Muscle of arm (tissue), 1 donor: ENCODE measurements at regions not wholly inside any gene's neighbourhood (a gene's known extent, or its start where the extent isn't known, plus 50 kb on each side); places are given as distances from the start of the nearest gene placed in this dataset.

Experiments
- DNase-seq: peaks from one replicate; pipeline ENCODE4 v3.0.0-alpha.2; 2013

GRCh38 chrX:10747975-10748374, 127.6 kb upstream of the MID1 start:
- DNase-seq: no peak

GRCh38 chrX:10749113-10749512, 128.7 kb upstream of the MID1 start:
- DNase-seq: no peak

DNA sequence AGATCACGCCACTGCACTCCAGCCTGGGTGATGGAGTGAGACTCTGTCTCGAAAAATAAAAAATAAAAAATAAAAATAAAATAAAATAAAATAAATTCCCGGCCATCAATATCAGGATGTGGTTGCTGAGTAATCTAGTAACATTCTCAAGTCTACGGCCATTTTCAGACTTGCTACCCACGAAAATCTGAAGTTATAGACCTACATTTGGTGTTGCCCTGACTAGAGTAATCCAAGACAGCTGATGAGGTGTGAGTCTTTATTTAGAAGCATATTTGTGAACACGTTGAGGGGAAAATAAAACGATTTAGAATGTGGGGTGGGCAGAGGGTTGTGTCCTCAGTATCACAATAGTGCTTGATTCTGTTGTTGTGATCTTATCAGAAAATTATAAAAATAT, 130.2 kb upstream of the MID1 start:
- DNase-seq: no peak

- no peak for DNase-seq
These were observed 132.7 kb upstream of the MID1 start for GRCh38 chrX:10753116-10753515.

GRCh38 chrX:10754445-10754844, 134.1 kb upstream of the MID1 start:
- DNase-seq: no peak

GRCh38 chrX:10755439-10756334, 135.3 kb upstream of the MID1 start:
- peak; percentile 71 for DNase-seq

DNA sequence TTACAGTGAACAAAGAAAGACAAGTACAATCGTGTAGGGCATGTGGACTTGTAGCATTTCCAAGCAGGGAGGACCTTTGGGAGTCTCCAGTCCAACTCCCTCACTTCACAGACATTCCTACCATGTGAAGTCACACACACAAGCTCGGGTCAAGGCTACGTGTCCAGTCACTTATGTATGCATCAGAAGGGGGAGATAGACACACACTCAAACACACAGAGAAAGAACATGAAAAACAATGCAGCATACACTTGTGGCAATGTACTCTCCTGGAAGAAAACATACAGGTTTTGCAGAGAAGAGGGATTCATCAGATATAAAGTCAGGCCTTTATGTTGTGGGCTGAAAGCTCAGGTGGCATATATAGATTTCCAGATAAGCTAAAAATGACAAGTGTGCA, 136.1 kb upstream of the MID1 start:
- peak; percentile 60 for DNase-seq

DNA sequence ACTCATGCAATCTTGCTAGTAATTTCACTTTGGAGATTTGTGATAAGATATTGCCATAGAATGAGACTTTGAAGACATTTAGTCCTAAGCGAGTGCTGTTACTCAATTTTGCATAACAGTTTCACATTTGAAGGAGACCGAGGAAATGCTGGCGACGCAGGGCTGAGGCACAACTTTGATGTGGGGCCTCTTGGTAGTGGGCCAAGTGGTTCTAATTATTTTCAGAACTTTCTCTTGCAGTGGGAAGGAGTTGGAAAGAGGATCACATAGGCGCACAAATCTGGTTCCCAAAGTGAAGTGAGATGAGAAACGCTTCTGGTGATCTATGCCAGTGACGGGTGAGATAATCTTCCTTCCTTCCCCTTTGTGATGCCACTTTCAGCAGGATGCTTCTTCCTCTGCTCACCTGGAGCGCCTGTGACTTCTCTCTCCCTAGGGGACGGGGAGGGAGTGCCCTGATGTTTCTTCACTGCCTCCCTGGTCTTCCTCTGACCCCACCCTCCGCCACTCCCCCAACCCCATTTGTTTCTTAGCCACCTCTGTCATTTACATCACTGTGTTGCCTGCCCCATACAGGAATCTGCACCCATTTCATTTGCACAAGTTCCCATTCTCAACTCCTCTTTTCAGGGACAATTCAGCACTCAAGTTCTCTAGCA, 138.9 kb upstream of the MID1 start:
- DNase-seq: no peak

DNA sequence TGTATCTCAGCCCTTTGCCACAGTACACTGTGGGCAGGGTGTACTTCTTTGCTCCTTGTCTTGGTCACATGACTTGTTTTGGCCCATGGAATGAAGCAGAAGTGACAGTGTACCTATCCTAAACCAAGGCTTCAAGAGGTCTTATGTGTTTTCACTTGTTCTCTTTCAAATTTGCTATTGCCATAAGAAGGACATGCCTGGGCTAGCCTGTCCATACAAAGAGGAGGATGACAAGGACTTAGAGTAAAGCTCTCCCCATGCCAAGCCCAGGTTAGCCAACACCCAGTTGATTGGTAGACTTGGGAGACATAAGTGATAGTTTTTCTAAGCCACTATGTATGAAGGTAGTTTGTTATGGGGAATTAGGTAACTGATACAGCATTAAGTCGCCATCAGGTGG, 141.1 kb upstream of the MID1 start:
- no peak for DNase-seq

GRCh38 chrX:10769195-10769594, 148.8 kb upstream of the MID1 start:
- no peak for DNase-seq

- DNase-seq: peak; percentile 48
These were observed 149.6 kb upstream of the MID1 start for GRCh38 chrX:10769696-10770619.

DNA sequence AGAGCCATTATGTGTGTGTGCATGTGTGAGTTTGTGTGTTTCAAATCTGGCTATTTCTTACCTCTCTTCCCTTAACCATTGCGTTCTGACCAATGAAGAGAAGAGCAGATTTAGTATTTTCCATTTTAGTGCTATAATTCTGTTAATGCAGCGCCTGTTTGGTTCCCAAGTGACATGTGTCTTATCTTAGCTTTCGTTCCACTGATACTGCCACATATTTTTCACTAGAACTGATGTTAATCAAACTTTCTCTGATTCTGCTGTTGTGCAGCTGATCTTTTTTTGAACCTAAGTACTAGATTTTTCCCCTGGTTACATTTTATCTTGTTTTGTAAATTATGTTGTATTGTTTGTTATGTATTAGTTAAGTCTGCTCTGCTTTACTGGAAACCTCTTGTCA, 152.9 kb upstream of the MID1 start:
- no peak for DNase-seq

- DNase-seq: no peak
These were observed 161.6 kb upstream of the MID1 start for GRCh38 chrX:10781847-10782530.

DNA sequence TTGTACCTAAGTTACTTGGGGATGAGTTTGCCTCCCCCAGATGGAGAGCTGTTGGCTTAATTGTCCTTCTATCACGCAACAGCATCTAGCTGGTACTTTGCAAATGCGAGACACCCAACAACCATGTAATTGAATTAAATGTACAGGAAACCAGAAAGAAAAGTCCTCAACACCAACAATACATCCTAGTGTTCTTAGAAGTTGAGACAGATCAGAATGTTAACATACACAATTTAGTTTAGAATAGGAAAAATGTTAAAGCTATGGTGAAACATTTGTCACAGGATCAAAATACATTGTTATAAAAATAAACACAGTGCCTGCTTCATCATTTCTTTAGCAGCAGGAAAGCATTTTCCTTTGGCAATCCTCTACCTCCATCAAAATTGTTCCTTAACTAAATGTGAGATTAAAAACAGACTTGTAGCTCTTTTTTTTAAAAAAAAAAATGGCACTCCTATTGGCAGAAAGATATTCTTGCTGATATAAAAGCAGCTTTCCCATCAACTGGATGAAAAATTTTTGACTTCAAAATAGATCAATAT, 163.1 kb upstream of the MID1 start:
- no peak for DNase-seq

DNA sequence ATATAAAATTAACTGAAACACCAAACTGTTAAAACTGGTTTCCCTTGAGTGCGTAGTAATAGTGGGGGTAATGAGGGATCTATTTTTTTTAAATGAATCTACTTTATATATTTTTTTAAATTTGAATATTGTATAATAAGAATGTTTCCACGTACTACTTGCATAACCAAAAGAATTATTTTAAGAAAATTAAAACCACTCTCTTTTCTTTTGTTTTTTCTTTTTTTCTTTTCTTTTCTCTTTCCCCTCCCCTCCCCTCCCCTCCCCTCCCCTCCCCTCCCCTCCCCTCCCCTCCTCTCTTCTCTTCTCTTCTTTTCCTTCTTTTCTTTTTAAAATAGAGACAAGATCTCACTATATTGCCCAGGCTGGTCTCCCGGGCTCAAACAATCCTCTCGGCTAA, 166.9 kb upstream of the MID1 start:
- DNase-seq: no peak

DNA sequence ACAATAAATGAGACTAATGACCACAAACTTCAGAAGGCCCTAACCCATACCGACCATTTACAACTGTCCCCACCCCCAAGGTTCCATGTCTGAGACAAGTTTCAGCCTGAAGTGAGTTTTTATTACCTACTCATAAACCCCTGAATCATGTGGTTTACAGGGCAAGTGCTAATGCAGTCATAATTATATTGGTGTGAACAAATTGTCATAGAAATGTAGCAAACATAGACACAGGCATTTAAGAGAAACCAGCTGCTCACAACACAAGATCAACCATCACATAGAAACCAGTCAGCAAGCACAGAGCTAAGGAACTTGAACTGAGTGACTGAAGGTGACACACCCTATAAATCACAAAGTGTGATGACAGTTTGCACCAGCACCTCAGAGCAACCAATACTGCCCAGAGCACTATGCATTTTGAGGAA, 173.8 kb upstream of the MID1 start:
- DNase-seq: no peak

DNA sequence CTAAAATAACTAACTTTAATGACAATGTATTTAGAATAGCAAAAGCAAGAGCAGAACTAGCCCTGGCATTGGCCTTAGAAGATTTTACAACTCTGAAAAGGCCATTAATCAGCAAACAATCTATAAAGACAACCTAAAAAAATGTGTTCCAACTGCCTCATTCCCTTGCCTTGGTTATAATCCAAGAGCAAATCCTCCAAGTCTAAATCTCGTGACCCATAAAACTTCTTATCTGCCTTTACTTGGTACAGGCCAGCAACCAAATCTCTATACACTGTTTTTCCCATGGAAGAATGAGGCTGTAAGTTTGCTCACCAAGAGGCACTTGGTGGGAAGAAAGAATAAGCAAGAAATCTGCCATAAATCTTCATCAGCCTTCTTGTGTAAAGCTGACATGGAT, 175.3 kb upstream of the MID1 start:
- no peak for DNase-seq

- no peak for DNase-seq
These were observed 177.1 kb upstream of the MID1 start for GRCh38 chrX:10797466-10797865.

GRCh38 chrX:10798041-10798440, 177.7 kb upstream of the MID1 start:
- no peak for DNase-seq

GRCh38 chrX:10800796-10801195, 180.4 kb upstream of the MID1 start:
- DNase-seq: no peak

- DNase-seq: no peak
These were observed 190.7 kb upstream of the MID1 start for GRCh38 chrX:10811111-10811510.
